K562 (cell line): ENCODE measurements at regions not wholly inside any gene's neighbourhood (a gene's known extent, or its start where the extent isn't known, plus 50 kb on each side); places are given as distances from the start of the nearest gene placed in this dataset.

ENCODE experiments used
- ATAC-seq: fragments of 200-7000 bp; cut with Tn5 transposase; 3 replicates; pipeline ENCODE4 v1.9.1; 2020; ENCODE audit warnings: moderate library complexity
- BruUV-seq: library from RNA; stranded (reverse); fragments of 400-500 nt; replicated peaks from 2 replicates; lab custom pipeline; 2021; lab: Mats Ljungman, UMichigan
- CTCF ChIA-PET: fragments of 300-600 bp; formaldehyde crosslinking; extraction: SDS; loops from one replicate; lab custom pipeline; 2021; ENCODE audit warnings: low intra/inter-chr PET ratio; lab: Yijun Ruan, JAX
- POLR2A ChIA-PET: fragments of 300-600, 350-650 bp; sonication (Branson Sonifier 250); formaldehyde crosslinking; extraction: SDS; loops from one replicate; lab custom pipeline; 2021; ENCODE audit warnings: antibody characterized with exemption, inconsistent platforms; lab: Yijun Ruan, JAX
- DNase-seq, 4 experiments: peaks; one replicate each; pipeline versions ENCODE4 v3.0.0 to v3.0.0-alpha.2; 2011 to 2018; ENCODE audit warnings: low spot score in 3 of 4, mixed read lengths in 3 of 4; ENCODE audit errors: extremely low read depth in 1 of 4
- FAIRE-seq: peaks from 2 replicates; lab custom pipeline; 2011; peaks lifted over from hg19 to GRCh38; lab: Jason Lieb, UNC
- H2AFZ ChIP-seq: 2 replicates; pipeline ENCODE4 v1.6.0; 2011; ENCODE audit warnings: low read depth, low read length, control low read depth, inconsistent platforms
- H3K27ac ChIP-seq: fragments of 200-600 bp; 3 replicates; pipeline ENCODE4 v1.8.0; 2011; ENCODE audit warnings: low read depth, mild to moderate bottlenecking, control low read depth, inconsistent platforms, low read length, moderate library complexity, mixed read lengths; ENCODE audit errors: extremely low read depth
- H3K27me3 ChIP-seq, 2 experiments: fragments of 300-600 bp in 1 of 2; 2 replicates in 1 of 2; 3 replicates in 1 of 2; pipeline versions ENCODE4 v1.6.0 to v1.8.0; 2011; ENCODE audit warnings: inconsistent platforms in 2 of 2, low read length in 2 of 2, mild to moderate bottlenecking in 1 of 2, mixed read lengths in 1 of 2, moderate library complexity in 1 of 2; ENCODE audit not compliant: control insufficient read depth in 2 of 2, insufficient read depth in 2 of 2
- H3K36me3 ChIP-seq: fragments of 300-600 bp; 3 replicates; pipeline ENCODE4 v1.8.0; 2011; ENCODE audit warnings: mild to moderate bottlenecking, low read length, inconsistent platforms; ENCODE audit not compliant: control insufficient read depth, insufficient read depth
- H3K4me1 ChIP-seq, 2 experiments: fragments of 200-600 bp in 1 of 2; replicated peaks in 1 of 2; 2 replicates in 1 of 2; 3 replicates in 1 of 2; pipeline versions ENCODE4 v1.5.1 to v1.8.0; 2011; ENCODE audit warnings: inconsistent platforms in 2 of 2, low read length in 2 of 2, mild to moderate bottlenecking in 1 of 2, mixed read lengths in 1 of 2, moderate library complexity in 1 of 2; ENCODE audit not compliant: control insufficient read depth in 2 of 2, insufficient read depth in 2 of 2
- H3K4me2 ChIP-seq: 2 replicates; pipeline ENCODE4 v1.6.1; 2011; ENCODE audit warnings: low read length, control low read depth, inconsistent platforms, mixed read lengths; ENCODE audit not compliant: insufficient read depth
- H3K4me3 ChIP-seq: fragments of 200-600 bp; sonication (generic), shearing (Covaris generic); 2 replicates; pipeline ENCODE4 v1.5.1; 2016; ENCODE audit warnings: control low read depth, inconsistent platforms
- H3K79me2 ChIP-seq: fragments of 200-600 bp; 3 replicates; pipeline ENCODE4 v1.8.0; 2011; ENCODE audit warnings: low read length, inconsistent platforms; ENCODE audit not compliant: control insufficient read depth, insufficient read depth
- H3K9ac ChIP-seq, 2 experiments: 2 replicates each; pipeline versions ENCODE4 v1.6.0 to v1.6.1; 2011; ENCODE audit warnings: low read depth in 2 of 2, low read length in 2 of 2, control low read depth in 1 of 2, inconsistent platforms in 1 of 2, mild to moderate bottlenecking in 1 of 2, mixed read lengths in 1 of 2; ENCODE audit not compliant: insufficient read depth in 1 of 2
- H3K9me1 ChIP-seq: one replicate; pipeline ENCODE4 v1.6.0; 2011; ENCODE audit warnings: inconsistent platforms, mild to moderate bottlenecking, low read length, moderate library complexity; ENCODE audit not compliant: control insufficient read depth, insufficient read depth
- H3K9me3 ChIP-seq: replicated peaks from 2 replicates; pipeline ENCODE4 v1.5.1; 2011; ENCODE audit warnings: low read depth, low read length, inconsistent platforms; ENCODE audit not compliant: control insufficient read depth, insufficient read depth
- H4K20me1 ChIP-seq: replicated peaks from 2 replicates; pipeline ENCODE4 v1.6.1; 2011; ENCODE audit warnings: low read length, inconsistent platforms, mixed read lengths; ENCODE audit not compliant: control insufficient read depth, insufficient read depth
- MAFF ChIP-seq: IDR thresholded peaks from 2 replicates; pipeline ENCODE4 v1.6.1; 2012; ENCODE audit warnings: low read length, improper control_type of control experiment
- MAFK ChIP-seq: IDR thresholded peaks from 2 replicates; pipeline ENCODE4 v1.6.1; 2011; ENCODE audit warnings: low read length, improper control_type of control experiment
- ZNF316 ChIP-seq: fragments of 450-650 bp; IDR thresholded peaks from 2 replicates; pipeline ENCODE4 v1.6.1; 2016
- ZNF583 ChIP-seq: fragments of 250-450 bp; sonication (Bioruptor Pico); IDR thresholded peaks from 2 replicates; pipeline ENCODE4 v1.4.0; 2020
- WGBS: fragments of 100-300 bp; shearing (Covaris generic); methylation state at CpG from one replicate; pipeline ENCODE4 v1.1.6; 2016; ENCODE audit warnings: low coverage, mixed read lengths; ENCODE audit not compliant: insufficient coverage; ENCODE audit errors: missing lambda C conversion rate; 5-methylcytosine and 5-hydroxymethylcytosine counted together
- in situ Hi-C: fragments of 300-500 bp; cut with MboI; formaldehyde crosslinking; loops from 4 replicates; pipeline ENCODE4 v1.15.0; 2018; ENCODE audit warnings: inconsistent platforms, mixed read lengths
- intact Hi-C: fragments of 100-400 bp; cut with micrococcal nuclease; formaldehyde crosslinking; loops from 2 replicates; pipeline ENCODE4 v1.14.2; 2022
- TF ChIP-seq, protein P1 (sequence below): fragments of 250-450 bp; sonication (Bioruptor Pico); IDR thresholded peaks from 2 replicates; pipeline ENCODE4 v1.9.0; 2021; ENCODE audit warnings: mild to moderate bottlenecking
- TF ChIP-seq, protein P2 (sequence below): sonication (generic); formaldehyde crosslinking; IDR thresholded peaks from 2 replicates; pipeline ENCODE4 v1.8.0; 2022; ENCODE audit warnings: mild to moderate bottlenecking, missing genetic modification reagents
- TF ChIP-seq, protein P3 (sequence below): fragments of 250-450 bp; sonication (Bioruptor Pico); IDR thresholded peaks from 2 replicates; pipeline ENCODE4 v1.4.0; 2020; ENCODE audit warnings: mild to moderate bottlenecking, moderate library complexity

- ATAC-seq (no peak), DNase-seq (no peak), FAIRE-seq (no peak)
- no TSS peak for BruUV-seq
- ChIA-PET POLR2A (interaction anchor here (0.8 kb wide), 1 partner anchor 11 kb away, joined by 3 read pairs; no protein-coding TSS in a partner anchor), CTCF (no interaction called here)
- Histone ChIP-seq H3K4me1 (no peaks in the 10 kb centered on the region), H3K4me3 (no peak overlapping the region), H3K9me1 (no peaks in the 10 kb centered on the region), H3K9me3 (no peaks in the 10 kb centered on the region), H3K36me3 (no peaks in the 10 kb centered on the region), H3K4me2 (no peak overlapping the region), H3K9ac (no peak overlapping the region), H3K27me3 (no peaks in the 10 kb centered on the region), H4K20me1 (no peaks in the 10 kb centered on the region), H3K27ac (no peak overlapping the region), H2AFZ (no peak overlapping the region), H3K79me2 (no peaks in the 10 kb centered on the region)
- TF ChIP-seq, protein P1, sequence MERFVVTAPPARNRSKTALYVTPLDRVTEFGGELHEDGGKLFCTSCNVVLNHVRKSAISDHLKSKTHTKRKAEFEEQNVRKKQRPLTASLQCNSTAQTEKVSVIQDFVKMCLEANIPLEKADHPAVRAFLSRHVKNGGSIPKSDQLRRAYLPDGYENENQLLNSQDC (CRISPR knock-in tag): no peak
- peak; percentile 30; the same call in 1 of the 2 replicates for TF ChIP-seq MAFK
- peak; percentile 57; the same call in 1 of the 2 replicates for TF ChIP-seq ZNF316
- TF ChIP-seq, protein P2, sequence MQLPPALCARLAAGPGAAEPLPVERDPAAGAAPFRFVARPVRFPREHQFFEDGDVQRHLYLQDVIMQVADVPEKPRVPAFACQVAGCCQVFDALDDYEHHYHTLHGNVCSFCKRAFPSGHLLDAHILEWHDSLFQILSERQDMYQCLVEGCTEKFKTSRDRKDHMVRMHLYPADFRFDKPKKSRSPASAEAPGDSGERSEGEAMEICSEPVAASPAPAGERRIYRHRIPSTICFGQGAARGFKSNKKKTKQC (CRISPR knock-in tag): no peak
- TF ChIP-seq MAFF: peak; percentile 20; the same call in 1 of the 2 replicates
- 0% methylated on average over 2 of the region's 2 CpGs for WGBS
- in situ Hi-C loops (no loop called here), intact Hi-C loops (no loop called here)
Measured at GRCh38 chr2:58401936-58402335, 160.8 kb upstream of the FANCL start.

DNA sequence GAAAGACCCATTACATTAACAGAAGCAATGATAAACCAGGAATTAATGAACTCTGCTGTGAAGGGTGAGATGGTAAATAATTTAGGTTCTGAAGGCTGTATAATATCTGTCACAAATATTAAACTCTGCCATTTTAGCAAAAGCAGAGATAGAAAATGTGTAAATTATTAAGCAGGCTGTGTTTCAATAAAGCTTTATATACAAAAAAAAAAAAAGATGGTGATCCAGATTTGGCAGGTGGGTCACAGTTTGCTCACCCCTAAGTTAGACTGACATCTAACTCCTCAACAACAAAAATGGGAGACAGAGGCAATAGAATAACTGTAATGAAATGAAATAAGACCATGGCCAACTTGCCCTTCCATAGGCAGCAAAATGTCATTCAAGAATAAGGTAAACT, 157.3 kb upstream of the FANCL start:
- Histone ChIP-seq H2AFZ (no peak overlapping the region), H4K20me1 (no peaks in the 10 kb centered on the region), H3K4me1 (no peaks in the 10 kb centered on the region), H3K27ac (no peak overlapping the region), H3K36me3 (no peaks in the 10 kb centered on the region), H3K9me1 (no peaks in the 10 kb centered on the region), H3K79me2 (no peaks in the 10 kb centered on the region), H3K4me3 (no peak overlapping the region), H3K9ac (no peak overlapping the region), H3K4me2 (no peak overlapping the region), H3K9me3 (no peaks in the 10 kb centered on the region), H3K27me3 (no peaks in the 10 kb centered on the region)
- no TSS peak for BruUV-seq
- in situ Hi-C loops (no loop called here), intact Hi-C loops (no loop called here)
- ATAC-seq (no peak), DNase-seq (no peak), FAIRE-seq (no peak)
- CTCF ChIA-PET: no interaction called here
- POLR2A ChIA-PET: no interaction called here
- TF ChIP-seq, protein P3, sequence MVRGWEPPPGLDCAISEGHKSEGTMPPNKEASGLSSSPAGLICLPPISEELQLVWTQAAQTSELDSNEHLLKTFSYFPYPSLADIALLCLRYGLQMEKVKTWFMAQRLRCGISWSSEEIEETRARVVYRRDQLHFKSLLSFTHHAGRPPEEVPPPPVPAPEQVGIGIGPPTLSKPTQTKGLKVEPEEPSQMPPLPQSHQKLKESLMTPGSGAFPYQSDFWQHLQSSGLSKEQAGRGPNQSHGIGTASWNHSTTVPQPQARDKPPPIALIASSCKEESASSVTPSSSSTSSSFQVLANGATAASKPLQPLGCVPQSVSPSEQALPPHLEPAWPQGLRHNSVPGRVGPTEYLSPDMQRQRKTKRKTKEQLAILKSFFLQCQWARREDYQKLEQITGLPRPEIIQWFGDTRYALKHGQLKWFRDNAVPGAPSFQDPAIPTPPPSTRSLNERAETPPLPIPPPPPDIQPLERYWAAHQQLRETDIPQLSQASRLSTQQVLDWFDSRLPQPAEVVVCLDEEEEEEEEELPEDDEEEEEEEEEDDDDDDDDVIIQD (CRISPR knock-in tag): no peak
- no peak for TF ChIP-seq ZNF583
